Activated CD4-positive, alpha-beta T cell treated with anti-CD3 and anti-CD28 coated beads, Interleukin-2, amount 50 U/mL, for 48 hours (primary cell): ENCODE measurements at regions not wholly inside any gene's neighbourhood (a gene's known extent, or its start where the extent isn't known, plus 50 kb on each side); places are given as distances from the start of the nearest gene placed in this dataset.

Experiments
- DNase-seq, 2 experiments: peaks; one replicate each; pipeline ENCODE4 v3.0.0-alpha.2; 2020

DNA sequence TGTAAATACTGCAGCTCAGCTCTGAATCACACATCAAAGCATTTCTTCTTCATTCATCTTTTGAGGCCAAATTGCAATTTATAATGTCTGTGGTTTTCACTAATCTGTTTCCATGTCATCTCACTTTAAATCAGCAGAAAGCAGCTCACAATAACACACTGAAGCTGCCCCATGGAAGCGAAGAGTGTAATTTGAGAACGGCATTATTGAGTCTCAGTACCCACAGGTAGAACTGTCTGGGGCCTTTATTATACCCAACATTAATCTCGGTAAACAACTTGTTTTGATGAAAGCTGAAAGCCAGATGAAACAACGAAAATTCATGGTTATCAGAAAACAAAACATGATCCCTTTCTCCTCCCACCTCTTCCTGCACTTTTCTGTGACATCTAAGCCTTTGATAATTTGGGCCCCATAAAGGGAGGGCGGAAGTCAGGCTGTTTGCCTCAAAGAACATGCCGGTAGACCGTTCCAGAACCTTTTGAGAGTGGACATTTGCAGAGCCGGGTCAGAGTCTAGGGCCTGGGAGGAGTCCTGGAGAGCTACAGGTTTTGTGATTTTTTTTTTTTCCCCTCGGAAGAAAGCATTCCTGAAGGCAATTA is 68.2 kb upstream of the SESN3 start:
- no peak for DNase-seq

DNA sequence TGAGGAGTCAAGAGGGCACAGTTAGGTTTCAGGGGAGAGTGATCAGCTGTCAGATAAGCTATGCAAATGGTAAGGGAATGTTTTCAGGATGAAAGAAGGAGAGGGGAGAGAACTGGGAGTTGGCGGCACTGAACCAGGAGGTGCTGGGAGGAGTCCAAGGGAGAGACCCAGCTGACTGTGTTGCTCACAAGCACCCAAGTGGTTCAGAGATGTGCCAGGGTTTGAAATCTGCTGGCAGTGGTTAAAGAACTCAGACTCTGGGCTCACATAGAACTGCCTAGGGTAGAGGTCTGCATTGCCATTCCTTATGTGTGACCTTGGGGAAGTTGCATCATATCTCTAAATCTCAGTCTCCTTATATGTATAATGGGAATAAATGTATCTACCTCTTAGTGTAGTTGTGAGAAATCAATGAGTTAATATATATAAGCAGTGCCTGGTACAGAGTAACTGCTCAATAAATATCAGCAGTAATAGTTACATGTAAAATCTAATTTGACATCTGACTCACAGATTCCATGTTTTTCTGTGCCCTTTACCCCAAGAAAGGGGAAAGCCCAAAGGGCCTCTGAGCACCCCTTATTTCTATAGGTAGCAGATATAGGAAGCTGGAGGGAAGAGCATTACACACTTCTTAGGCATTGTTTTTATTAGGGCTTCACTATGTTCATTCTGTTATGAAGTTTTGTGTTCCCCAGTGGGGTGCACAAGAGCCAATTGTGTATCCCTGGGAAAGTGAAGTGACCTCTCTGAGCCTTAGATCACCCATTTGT is 66.9 kb upstream of the SESN3 start:
- no peak for DNase-seq

DNA sequence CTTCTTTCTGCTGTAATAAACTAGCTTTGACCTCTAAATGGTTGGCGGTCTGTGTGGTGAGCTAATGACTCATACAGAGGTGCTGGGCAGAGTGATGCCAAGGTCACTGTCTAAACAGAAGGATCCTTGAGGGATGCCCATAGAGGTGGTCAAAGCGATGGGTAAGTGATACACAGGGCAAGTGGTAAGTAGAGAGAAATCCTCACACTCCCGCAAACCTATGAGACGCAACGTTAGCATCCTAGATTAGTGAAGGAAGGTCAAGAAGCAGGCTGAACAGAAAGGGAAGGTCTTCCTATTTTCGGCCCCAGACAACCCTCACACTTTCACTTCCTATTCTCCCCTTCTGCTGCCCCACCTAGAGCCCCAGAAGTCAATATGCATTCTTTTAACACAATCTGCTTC is 65.6 kb upstream of the SESN3 start:
- DNase-seq = no peak

DNA sequence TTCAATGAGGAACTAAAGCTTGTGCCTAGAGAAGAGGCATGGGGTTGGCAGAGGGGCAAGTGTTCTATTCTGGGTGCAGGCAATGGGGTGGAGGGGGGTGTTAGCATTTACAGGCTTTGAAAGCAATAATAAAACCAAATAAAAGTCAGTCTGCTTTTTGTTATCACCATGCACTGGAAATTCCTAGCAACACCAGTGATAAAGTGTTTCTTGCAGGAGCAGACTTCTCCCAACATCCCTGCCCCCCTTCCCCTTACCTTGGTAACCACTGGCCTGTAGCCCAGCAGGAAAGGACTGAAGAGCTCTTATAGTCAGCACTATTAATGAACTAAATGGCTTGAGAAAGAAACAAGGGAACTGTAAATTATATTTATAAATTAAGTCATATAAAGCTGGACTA is 65.2 kb upstream of the SESN3 start:
- DNase-seq = no peak

DNA sequence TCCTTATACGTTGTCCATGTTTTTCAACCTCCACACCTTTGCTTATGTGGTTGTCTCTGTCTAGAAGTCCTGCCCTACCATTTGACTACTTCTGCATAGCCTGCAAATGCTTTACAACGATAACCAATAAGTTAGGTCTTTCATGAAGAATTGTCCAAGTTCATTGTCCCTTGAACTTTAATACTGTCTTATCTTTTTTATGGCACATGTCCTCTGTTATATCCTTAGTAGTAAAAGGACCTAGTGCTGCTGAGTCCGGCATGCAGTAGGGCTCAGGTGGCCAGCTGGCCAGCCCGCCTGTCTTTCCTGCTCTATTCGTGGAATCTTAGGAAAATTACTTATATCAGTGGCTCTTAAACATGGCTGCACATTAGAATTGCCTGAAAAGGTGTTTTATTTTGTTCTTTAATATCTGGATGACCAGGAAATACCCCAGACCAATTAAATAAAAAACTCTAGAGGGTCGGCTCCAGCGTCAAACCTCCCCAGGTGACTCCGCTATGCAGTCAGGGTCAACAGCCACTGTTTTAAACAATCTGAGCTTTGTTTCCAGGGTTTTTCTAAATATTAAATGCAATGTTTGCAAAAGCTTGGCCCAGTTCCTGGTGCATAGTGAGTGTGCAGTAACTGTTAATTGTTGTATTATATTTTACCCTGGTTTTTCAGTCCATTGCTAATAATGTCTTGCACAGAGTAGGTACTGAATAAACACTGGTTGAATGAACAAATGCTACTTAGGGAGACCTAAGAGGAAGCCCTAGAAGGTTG is 64.6 kb upstream of the SESN3 start:
- no peak for DNase-seq

DNA sequence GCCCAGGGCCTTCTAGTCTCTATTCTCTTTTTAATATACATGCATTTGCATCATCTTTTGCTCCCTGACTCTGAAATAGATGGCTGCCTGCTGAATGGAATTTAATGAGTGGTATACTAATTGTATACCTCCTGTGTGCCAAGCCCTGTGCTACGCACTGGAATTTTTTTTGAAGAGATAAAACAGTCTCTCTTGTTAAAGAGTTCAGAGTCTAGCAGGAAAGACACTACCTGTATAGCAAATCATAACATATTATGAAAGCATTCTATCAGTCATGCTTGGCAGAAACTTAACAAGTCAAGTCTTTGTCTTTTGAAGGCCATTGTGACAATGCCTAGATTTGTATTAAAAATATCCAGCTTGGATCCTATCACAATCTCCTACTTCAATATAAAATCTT is 63.7 kb upstream of the SESN3 start:
- DNase-seq = no peak

DNA sequence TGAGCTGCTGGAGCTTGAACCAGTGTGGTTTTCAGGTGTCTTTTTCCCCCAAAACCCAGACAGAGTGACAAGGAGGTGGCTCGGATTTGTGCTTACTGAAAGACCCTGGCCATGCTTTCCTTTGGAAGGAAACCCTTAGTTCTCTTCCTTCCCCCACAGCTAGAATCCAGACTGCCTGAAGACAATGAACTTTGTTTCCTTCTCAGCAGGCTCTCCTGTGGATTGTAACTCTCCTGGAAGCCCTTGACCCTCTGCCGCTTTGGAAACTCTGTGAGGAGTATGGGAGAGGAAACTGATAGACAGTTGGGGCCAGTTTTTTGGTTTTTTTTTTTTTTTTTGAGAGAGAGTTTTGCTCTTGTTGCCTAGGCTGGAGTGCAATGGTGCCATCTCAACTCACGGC is 62.1 kb upstream of the SESN3 start:
- no peak for DNase-seq

DNA sequence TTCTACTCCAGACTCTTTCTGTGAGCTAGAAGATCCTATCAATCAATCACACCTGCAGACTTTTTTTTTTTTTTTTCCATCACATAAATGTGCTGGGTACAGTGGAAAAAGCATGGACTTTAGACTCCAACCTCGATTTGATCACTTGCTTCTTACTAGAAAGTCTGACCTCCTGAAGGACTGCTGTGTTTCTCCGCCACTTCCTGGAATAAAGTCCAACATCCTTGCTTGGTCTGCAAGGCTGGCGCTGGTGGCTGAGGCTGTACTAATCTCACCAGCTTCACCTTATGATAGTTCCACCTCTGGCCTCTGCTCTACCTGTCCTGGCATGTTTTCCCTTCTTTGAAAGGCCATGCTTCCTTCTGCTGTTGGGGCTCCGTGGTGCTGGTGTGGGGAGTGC is 60.9 kb upstream of the SESN3 start:
- DNase-seq = no peak

DNA sequence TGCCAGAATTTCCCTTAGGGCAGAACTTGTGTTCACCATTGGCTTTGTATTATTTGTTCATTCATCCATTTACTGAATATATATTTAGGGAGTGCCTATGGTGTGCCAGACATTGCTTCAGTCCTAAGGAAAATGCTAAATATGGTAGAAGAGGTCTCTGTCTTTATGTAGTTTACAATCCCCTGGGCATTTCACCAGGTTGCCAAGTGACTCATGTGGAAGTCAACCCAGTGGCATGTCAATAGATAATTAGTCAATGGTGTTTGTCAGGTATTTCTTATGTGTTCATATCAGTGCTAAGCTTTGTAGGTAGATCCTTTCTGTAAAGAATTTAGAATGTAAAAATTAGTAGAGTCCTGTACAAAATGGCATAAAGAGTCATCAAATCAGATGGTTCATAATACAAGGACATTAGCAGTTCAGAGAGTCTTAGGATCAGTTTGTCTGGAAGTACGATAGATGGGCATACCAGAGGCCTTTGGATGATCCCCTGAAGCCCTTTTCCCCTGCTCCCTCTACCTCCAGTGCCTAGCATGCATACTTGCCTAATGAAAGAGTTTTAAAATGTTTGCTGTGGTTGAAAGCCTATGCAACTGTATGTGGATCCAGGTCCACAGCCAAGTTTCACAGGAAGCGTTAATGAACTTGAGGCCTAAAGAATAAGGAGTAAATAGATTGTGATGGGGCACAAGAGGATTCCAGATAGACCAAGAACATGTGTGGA is 58.5 kb upstream of the SESN3 start:
- no peak for DNase-seq

DNA sequence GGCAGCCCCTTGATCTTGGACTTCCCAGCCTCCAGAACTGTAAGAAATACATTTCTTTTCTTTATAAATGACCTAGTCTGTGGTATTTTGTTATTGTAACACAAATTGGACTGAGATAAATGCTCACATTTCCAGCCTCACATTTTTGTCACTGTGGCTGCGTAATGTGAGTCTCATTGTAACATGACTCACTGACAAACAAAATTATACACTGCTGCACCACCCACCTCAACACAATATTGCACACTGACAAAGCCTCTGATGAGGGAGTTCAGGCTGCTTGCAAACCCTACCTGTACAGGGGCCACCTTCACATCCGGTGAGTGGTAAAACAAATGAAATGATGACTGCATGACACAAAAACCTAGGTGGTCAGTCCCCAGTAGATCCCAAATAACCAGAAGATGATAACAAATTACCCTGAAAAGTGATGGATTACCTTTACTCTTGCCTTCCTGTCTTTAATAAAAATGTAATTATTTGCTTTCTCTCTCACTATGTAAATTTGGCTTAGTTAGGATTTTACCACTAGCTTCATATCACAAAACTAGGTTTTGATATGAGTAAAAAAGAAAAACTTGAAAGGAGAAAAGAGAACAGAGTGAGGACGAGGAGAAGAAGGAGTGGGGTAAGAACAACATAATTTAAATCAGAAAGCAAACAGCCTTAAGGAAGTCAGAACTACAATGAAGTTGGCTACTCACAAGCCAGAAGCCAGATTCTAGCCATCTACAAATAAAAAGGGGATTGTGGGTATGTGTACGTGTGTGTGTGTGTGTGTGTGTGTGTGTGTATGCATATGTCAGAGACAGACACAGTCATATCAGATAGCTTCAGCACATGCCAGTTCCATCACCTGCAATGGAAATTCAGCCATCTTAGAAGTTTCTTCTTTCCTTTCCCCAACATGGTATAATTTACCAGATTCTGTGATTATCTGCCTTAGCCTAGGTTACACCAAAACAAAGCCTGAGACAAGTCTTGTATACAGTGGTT is 53.4 kb upstream of the SESN3 start:
- DNase-seq = no peak

DNA sequence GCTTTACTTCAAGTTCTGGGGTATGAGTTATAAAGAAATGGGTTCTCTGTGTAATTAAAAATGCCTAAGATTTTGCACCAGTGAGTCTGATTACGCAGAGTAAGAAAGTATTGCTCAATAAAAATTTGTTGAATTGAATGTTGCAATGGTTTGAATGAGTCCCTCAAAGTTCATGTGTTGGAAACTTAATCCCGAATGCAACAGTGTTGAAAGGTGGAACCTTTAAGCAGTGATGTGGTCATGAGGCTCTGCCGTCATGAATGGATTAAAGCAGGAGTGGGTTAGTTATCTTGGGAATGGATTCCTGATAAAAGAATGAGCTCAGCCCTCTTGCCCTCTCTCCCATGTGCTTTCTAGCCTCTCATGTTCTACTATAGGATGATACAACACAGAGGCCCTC is 52.6 kb upstream of the SESN3 start:
- DNase-seq = no peak

DNA sequence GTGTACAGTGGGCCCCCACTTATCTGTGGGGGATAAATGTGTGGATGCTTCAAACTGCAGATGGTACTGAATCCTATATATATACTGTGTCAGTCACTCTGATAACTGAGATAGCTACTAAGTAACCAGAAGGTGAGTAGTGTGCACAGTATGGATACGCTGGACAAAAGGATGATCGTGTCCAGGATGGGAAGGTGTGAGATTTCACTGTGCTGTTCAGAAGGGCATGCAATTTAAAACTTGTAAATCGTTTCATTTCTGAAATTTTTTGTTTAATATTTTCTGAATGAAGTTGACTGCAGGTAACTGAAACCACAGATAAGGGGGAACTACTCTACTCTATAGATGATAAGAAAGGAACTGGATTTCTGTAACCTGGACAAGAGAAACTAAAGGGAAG is 52.1 kb upstream of the SESN3 start:
- DNase-seq = no peak

DNA sequence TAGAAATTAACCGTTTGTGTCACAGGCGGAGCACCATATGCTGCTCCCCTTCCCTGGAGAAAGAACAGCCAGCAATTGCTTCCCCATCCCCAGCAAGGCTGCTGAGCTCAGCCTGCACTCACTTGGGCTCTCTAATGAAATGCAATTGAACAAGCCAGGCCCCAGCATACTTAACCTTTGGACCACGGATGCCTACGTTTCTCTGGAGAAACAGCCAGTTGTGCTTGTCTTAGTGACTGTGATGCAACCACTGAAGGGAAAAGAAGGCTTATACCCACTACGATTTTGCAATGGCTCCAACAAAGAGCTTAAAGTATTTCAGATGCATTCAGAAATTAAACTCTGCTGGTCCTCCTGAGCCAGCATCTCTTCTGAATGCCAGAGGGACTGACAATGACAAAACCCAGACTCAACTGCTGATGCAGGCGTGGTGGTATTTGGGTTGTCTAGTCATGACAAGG is 51.3 kb upstream of the SESN3 start:
- DNase-seq = no peak
